ENCODE measurements at regions not wholly inside any gene's neighbourhood (a gene's known extent, or its start where the extent isn't known, plus 50 kb on each side); places are given as distances from the start of the nearest gene placed in this dataset.

GRCh38 chr3:24037971-24038370 lies 92.9 kb downstream of the NR1D2 start:
- TF ChIP-seq POU6F1 (CRISPR knock-in tag; IDR thresholded peaks at IDR 0.05; ENCODE audit: borderline replicate concordance, low read depth) = no peak
- TF ChIP-seq ZFP3 (CRISPR knock-in tag; IDR thresholded peaks at IDR 0.05) = no peak
- TF ChIP-seq ZFP30 (CRISPR knock-in tag; IDR thresholded peaks at IDR 0.05) = no peak
- no peak for TF ChIP-seq TSHZ2 (CRISPR knock-in tag; IDR thresholded peaks at IDR 0.05)
- no peak for TF ChIP-seq ARNTL (CRISPR knock-in tag; IDR thresholded peaks at IDR 0.05; ENCODE audit: borderline replicate concordance, low read depth)
- TF ChIP-seq CSDC2 (CRISPR knock-in tag; IDR thresholded peaks at IDR 0.05) = no peak
- no peak for TF ChIP-seq CREB5 (CRISPR knock-in tag; IDR thresholded peaks at IDR 0.05; ENCODE audit: low read depth)
- no peak for TF ChIP-seq PATZ1 (CRISPR knock-in tag; IDR thresholded peaks at IDR 0.05; ENCODE audit: borderline replicate concordance)
- TF ChIP-seq RARB (CRISPR knock-in tag; IDR thresholded peaks at IDR 0.05) = no peak
- no peak for TF ChIP-seq CSRNP3 (CRISPR knock-in tag; IDR thresholded peaks at IDR 0.05)
- no peak for TF ChIP-seq ZNF8 (CRISPR knock-in tag; IDR thresholded peaks at IDR 0.05)
- no peak for TF ChIP-seq ISL1 (CRISPR knock-in tag; IDR thresholded peaks at IDR 0.05)
- no peak for TF ChIP-seq TOX (CRISPR knock-in tag; IDR thresholded peaks at IDR 0.05; ENCODE audit: borderline replicate concordance)
